GM21576 (cell line): ENCODE measurements at regions not wholly inside any gene's neighbourhood (a gene's known extent, or its start where the extent isn't known, plus 50 kb on each side); places are given as distances from the start of the nearest gene placed in this dataset.

Source experiments
- ATAC-seq: cut with Tn5 transposase; IDR thresholded peaks from one replicate; pipeline ENCODE4 v1.9.1; 2021; ENCODE audit warnings: mild to moderate bottlenecking, moderate library complexity; ENCODE audit not compliant: unreplicated experiment

DNA sequence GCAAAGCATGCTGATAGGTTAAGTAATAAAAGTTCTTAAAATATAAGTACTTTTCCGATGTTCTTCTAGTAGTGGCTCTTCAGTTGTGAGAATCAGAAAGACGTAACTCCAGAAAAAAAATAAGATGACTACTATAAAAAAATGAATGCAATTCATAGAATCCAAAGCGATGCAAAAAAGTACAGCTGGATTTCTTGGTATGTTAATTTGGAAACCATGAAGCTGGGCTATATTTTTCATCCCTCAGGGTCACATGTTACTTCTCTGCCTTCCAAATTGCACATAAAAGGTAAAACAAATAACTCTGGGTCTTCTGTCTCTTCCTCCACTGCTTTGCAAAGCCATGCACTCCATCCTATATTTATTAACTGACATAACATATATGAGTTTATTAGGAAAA lies 843.9 kb upstream of the DPPA4 start:
- no peak for ATAC-seq

DNA sequence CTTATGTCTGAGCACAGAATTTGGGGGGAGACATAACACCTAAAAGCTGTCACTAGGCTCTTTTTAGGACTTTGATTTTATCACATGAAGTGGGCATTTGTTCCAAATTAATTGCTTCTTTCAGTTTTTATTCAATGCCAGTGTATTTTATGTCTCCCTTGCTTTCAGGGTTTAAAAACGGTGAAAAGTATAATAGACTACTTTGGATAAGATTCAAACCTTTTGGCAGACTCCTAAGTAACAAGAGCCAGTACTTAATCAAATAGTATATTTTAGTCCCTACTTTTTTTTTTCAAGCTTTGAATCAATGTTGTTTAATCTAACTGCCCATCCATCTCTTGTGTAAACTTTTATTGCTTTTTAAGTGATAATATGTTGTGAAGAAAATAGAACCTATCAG lies 847.2 kb upstream of the DPPA4 start:
- ATAC-seq, result no peak

DNA sequence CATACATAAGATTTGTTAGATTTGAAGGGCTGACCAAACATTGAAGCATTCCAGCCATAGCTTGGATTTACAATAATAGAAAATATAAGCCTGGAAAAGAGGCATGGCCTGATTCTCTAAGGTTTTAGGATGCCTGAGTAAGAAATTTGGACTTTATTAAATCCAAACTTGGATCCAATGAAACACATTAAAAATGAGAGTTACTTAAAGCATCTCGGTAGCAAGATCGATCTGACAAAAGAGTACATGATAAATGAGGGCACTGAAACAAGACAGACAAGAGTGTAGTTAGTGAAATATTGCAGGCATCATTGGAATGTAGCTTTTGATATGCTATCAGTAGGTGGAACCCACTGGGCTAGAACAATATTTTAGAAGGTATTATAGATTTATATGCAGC lies 855.7 kb upstream of the DPPA4 start:
- no peak for ATAC-seq

DNA sequence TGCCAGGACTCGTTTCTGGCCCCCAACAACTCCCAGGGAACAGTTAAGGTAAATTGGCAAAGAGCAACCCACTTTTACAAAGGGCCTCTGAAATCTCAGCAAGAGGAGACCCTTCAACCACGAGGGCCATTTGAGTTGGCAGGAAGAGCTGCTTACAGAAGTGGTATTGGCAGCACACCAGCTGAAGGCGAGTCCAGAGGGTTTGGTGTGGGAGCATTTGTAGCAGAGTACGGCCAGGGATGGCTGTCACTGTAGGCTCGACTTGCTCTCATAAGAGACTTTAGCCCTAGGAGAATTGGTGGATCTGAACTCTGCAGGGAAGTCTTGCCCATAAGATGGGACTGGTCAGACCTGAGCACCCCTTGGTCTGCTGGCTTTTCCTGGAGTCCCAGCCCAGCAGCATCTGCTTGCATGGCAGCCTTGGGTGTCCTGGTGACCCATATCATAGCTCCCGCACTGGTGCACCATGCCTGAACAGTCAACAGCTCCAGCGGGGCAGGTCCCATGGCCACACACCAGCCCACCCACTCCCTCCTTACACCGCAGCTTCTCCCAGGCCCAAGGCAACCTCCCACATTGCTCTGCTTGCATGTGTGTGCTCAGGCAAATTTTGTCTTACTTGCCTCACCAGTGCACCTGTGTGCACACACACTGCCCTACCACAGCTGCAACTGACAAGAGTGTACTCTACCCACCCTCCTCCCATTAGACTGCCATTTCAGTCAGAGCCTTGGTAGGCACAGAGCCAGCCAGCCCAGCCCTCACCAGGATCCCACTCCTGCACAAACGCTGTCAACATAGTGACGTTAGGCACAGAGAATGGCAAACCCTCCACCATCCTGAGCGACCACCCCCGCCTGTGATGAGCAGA lies 861.6 kb upstream of the DPPA4 start:
- no peak for ATAC-seq

DNA sequence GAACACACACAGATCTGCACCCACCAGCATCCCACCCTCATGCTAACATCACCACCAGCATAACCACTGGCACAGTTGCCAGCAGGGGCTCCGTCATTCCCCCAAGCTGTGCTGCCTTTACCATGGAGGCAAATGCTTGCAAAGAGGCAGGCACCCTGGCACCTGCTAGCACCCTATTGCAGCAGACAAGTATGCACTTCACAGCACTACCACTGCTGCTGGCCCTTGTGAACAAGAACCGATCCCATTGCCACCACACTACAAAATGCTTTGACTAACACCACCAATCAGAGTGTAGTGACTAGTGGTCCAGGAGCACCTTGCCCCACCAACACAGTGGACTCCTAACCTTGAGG lies 862.2 kb upstream of the DPPA4 start:
- no peak for ATAC-seq

DNA sequence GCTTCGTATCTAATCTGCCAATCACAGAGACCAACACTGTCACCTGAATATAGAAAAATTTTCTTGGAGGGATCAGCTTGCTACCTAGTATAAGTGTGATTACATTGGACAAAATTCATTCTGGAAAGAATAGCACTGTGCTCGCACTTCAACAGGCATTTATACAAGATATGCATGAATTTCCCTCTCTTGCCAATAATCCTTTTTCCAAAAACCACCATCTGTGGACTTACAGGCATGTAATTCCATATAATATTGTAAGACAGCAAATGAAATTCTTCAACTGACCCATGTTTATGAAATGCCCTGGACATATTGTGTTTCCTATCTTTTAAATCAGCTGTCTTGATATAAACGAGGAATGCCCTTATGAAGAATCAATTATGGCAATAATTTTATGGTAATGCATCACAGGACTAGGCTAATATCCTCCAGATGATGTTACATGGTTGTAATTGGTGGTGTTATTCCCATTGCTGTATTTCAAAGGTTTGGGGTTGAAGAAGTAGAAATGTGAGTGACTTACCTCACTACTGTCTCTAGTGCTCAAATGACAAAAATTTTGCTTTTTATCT lies 861.4 kb upstream of the NECTIN3 start:
- ATAC-seq, result no peak

DNA sequence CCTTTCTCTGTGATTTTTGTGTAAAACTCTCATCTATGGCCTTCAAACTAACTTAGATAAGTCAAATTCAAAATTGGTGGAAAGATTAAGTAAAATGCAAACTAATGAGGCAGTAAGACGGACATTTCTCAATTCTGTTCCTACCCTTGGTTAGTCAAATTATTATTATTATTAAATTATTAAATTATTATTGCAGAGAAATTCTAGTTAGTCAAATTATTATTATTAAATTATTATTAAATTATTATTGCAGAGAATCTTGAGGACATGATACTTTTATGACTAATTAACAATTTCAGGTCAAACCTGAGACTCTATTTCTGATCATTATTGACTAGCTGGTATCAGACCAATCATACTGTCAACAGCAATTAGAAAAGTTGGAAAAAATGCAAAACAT lies 845.0 kb upstream of the NECTIN3 start:
- no peak for ATAC-seq

DNA sequence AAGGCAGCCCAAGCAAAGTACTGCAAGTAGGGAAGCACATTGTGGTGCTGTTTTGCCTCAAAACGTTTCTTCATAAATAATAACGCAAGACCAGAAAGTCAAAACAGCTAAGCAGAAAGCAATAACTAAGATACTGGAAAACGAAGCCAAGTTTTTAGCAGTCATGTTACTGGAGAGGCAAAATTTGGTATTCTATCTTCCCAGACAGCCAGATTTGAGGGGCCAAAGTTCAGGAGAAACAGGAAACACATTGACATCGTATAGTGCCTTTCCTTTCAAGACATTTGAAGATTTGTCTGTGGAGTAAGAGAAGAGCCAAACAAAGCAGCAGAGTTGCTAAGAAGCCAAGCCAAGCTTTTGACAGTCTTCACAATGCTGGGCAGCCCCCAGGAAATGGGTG lies 843.6 kb upstream of the NECTIN3 start:
- no peak for ATAC-seq

DNA sequence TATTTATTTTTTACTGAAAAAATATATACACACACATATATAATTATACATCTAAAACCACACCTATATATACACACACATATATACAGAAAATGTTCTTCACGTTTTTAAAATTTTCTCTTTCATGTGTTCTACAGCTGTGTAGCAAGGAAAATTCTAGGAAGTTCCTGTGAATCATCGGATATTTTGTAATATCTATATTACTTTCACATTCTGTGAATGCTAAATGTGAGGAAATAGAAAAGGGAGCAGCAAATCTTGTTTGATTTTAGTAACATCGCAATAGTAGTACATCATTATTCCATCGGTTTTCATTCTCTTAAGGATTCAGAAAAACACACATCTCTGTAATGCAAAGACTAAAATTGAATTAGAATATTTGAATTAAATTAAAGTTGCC lies 836.8 kb upstream of the NECTIN3 start:
- ATAC-seq, result no peak

DNA sequence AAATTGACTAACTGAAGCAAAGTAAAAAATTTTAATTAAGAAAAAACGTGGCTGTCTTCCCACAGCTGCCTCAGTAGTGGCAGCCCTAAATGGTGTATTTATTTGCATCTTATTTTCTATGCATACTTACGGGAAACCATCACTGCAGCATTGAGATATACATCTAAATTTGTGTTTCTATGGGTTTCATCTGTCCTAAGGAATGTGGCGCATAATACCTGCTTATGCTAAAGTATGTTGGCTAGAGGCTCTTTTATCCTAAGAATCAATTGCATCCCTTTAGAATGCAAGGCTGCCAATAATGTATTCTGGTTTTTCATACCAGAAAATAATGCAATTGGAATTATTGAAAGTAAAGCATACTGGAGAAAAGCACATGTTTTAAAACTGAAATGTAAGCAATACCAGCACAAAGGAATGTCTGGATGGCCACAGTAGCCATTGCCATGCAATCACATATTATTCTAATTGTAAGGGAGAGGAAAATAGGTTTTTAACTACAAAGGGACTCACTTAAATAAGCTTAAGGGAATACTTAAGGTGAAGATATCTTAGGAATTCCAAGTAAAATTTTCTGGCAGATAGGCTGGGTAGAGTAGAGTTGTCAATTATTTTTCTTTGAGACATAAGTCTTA lies 834.5 kb upstream of the NECTIN3 start:
- no peak for ATAC-seq

DNA sequence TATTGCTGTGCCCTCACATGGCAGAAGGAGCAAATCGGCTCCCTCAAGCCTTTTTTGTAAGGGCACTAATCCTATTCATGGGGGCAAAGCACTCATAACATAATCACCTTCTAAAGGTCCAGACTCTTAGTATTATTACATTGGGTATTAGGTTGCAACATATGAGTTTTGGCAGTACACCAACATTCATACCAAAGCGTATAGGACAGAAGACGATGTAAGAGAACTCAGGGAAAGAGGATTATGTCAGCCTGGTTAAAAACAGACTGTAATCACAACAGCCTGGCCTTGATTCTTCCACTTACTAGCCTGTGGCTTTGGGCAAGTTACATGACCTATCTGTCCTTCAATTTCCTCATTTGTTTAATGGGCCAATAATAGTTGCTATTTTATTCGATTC lies 828.5 kb upstream of the NECTIN3 start:
- no peak for ATAC-seq

DNA sequence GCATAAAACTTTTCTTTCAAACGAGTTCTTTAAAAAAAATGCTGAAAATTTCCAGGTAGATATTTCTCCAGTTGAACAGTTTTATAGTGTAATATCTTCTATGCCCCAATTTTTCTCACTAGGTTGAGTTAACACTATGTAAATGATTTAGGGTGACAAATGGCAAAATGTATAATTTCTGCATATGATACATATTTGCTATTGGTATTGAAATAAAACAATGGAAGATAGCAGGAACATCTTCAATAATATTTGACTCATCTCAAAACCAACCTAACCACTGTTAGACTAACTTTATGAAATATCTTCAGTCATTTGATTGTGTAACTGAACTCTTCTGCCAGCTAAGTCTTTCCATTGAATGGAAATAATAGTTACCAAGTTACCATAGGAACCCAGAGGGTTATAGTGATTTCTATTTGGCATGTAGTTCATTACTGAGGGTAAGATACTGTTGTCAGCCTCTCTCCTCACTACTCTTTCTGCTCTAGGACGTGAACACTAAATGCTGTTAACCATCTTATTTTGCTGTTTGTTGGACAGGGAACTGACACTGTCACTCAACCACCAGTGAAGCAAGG lies 824.7 kb upstream of the NECTIN3 start:
- no peak for ATAC-seq

DNA sequence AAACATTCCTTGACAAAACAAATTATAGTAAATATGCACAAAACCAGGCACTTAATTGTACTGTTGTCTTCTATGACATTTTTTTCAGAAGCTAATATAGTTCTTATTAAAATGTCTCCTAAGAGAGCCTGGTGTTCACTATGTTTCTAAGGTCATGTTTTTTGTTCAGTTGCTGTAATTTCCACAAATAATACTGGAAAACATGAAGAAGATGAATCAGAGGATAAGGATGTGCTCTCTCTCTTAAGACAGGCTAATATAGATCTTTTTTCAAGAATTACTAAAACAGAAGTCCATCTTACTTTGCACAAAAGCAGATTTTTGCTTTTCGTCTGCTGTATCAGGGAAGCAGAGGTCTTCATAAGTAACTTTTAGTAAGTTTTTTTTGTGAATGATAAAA lies 823.0 kb upstream of the NECTIN3 start:
- no peak for ATAC-seq

DNA sequence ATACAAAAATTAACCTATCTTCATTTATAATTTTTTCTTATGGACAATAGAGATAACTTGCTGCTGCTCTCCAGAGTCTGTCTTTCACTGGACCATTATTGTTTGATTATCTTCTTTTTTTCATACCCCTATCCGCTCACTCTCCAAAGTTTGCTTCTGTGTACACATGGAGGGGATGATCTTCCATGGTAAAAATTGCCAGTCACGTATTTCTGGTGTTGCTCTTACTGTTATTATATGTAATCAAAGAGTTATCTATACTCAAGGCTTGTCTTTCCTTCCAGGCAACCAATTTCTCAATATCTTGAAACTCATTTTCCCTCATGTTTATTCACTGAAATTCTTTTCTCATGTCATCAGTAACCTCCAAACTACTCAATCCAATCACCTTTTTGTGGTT lies 817.8 kb upstream of the NECTIN3 start:
- no peak for ATAC-seq

DNA sequence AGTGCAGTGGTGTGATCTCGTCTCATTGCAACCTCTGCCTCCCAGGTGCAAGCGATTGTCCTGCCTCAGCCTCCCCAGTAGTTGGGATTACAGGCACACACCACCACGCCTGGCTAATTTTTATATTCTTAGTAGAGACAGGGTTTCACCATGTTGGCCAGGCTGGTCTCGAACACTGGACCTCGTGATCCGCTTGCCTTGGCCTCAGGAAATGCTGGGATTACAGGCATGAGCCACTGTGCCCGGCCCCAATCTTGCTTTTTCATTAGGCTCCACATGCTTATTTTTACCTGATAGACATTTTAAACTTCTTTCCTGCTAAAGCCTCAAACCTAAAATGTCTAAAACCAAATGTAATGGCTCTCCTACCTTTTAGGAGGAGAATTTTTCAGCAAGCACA lies 817.0 kb upstream of the NECTIN3 start:
- no peak for ATAC-seq

DNA sequence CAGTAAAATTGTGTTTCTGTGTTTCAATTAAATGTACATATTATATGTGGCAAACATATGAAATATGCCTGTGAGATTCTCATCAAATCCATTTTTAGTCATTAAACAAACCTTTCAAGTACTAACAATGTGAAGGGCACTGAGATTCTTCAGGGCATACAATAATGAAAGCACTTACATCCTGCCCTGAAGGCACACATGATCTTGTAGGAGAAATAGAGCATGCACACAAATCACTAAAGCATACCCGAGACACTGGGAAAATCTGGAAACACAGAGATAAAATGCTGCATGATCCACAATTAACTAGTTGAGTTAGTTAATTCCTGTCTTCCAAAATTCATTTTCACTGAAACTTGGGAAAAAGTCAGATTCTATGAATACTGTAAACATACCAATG lies 810.5 kb upstream of the NECTIN3 start:
- no peak for ATAC-seq

DNA sequence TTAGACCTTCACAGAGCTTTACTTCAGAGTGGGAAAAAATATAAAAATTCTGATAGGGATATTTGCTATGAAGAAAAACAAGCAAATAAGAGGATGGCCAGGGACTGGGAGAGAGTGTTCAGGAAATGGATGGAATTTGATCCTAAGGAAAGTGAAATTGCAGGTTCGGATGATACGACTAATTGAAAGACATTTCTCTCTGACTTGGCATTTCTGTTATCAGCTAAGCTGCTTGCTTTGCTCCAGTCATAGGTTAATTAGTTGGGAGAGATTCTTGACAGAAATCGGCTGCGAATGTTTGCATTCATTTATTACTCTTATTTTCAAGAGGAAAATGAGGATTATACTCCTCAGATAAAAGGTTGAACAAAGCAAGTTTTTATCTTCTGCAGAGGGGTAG lies 808.7 kb upstream of the NECTIN3 start:
- ATAC-seq, result no peak

DNA sequence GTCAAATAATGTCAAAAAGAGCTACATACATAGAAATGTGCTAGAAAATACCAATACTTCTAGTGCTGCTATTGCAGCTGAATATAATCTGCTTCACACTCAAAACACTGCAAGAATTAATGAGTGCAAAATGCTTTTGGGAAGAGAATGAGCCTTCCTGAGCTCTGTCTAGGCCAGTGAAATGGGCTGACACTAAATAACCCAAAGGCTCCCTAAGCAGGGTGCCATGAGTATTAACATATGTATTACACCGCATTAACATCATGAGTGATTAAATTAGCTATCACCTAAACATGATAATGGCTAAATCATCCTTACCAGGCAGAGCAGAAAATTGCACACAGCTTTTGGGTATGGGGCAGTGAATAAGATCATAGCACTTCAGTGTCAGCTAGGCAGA lies 806.3 kb upstream of the NECTIN3 start:
- ATAC-seq, result no peak

DNA sequence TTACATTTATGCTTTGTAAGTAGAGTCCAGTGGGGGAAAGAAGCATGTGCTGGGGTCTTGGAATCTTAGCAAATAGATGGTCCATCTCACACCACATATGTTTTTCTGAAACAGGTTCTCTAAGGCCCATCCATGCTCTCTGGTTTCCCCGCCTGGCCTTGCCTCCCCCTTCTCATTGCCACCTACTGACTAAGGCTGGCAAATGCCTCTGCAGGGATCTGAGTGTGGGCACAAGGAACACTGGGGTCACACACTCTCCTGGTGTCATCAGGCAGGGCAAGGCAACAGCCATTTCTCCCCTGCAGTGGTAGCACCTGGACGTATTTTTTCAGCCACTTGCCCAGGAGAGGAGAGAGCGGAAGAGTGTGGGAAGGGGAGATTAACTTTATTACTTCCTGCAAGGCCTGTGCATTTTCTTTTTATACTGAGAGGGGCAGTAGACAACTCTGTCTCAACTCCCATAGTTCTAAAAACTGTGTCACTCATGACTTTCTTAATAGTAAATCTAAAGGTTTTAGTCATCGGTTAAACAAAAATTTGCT lies 804.2 kb upstream of the NECTIN3 start:
- no peak for ATAC-seq

DNA sequence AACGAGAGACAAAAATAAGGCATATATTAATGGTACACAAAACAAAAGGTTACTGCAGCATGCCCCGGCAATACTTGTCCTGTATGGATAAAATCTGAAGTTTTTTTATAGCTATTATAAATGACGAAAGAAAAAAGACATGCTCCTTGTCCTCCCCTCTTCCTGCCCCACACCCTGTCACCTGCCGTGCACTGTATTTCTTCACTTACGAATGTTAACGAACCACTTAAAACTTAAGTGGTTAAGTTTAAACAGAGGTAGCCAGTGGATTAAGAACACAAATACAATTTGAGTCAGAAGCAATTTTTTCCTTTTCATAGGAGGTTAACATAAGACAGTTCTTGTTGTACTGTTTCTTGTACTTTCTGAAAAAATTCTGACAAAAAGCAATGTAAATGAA lies 799.1 kb upstream of the NECTIN3 start:
- no peak for ATAC-seq

DNA sequence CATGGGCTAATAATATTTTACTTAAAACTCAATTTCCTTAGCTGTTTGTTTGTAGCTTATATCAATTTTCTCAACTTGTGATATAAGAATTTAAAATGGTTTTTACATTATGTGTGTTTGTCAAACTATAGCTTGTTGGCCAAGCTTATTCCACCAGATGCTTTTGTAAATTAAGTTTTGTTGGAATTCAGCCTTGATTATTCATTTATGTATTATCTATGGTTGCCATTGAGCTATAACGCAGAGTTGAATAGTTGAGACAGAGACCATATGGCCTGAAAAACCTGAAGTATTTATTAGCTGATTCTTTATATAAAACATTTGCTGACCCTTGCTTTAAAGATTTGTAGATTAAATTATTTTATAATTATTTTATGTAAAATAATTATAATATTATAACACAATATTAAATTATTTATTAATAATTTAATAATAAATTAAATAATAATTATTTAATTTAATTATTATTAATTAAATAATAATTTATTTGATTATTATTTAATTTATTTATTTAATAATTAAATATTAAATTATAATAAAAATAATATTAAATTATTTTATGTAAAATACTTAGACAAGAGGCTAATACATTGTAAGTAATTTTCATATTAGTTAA lies 779.6 kb upstream of the NECTIN3 start:
- ATAC-seq, result no peak
